ENCODE measurements at regions not wholly inside any gene's neighbourhood (a gene's known extent, or its start where the extent isn't known, plus 50 kb on each side); places are given as distances from the start of the nearest gene placed in this dataset.
"Not testable (repeated sequence)": the region's sequence is repeated elsewhere in the genome, so short reads cannot be mapped to it uniquely, and the experiment has no call there.

- TF ChIP-seq CTCF (IDR thresholded peaks at IDR 0.05), result no peak
- TF ChIP-seq POLR2A (IDR thresholded peaks at IDR 0.05), result no peak
- 82 to 86% methylated on average over 2 of the region's 2 CpGs for WGBS, 2 donors
- H3K4me3 ChIP-seq (ENCODE audit: low read depth, poor library complexity, severe bottlenecking), result no peak overlapping the region
- intact Hi-C loops (cut with DNase I; ENCODE audit: low total_unique reads), result no loop called here
- DNase-seq (ENCODE audit: low spot score in 2 of 2), result no peak
Measured at GRCh38 chr17:53218723-53219122, 604.0 kb upstream of the KIF2B start.

- TF ChIP-seq POLR2A (IDR thresholded peaks at IDR 0.05) (no peak), CTCF (IDR thresholded peaks at IDR 0.05) (no peak)
- H3K4me3 ChIP-seq (ENCODE audit: low read depth, poor library complexity, severe bottlenecking), result no peak overlapping the region
- WGBS, 2 donors, result 82 to 83% methylated on average over 3 of the region's 3 CpGs
- intact Hi-C loops (cut with DNase I; ENCODE audit: low total_unique reads), result no loop called here
- DNase-seq (ENCODE audit: low spot score in 2 of 2), result no peak
Measured at GRCh38 chr17:53217311-53217710, 605.4 kb upstream of the KIF2B start.

GRCh38 chr17:53208935-53209334 is 613.8 kb upstream of the KIF2B start:
- WGBS, 2 donors, result 92 to 96% methylated on average over 1 of the region's 1 CpG
- intact Hi-C loops (cut with DNase I; ENCODE audit: low total_unique reads); H3K4me3 ChIP-seq (ENCODE audit: low read depth, poor library complexity, severe bottlenecking); DNase-seq (ENCODE audit: low spot score in 2 of 2): not testable (repeated sequence)

GRCh38 chr17:53193044-53193443 is 629.7 kb upstream of the KIF2B start:
- no peak overlapping the region for H3K4me3 ChIP-seq (ENCODE audit: low read depth, poor library complexity, severe bottlenecking)
- TF ChIP-seq POLR2A (IDR thresholded peaks at IDR 0.05), result no peak
- TF ChIP-seq CTCF (IDR thresholded peaks at IDR 0.05), result no peak
- 40 to 41% methylated on average over 1 of the region's 1 CpG for WGBS, 2 donors
- no peak for DNase-seq (ENCODE audit: low spot score in 2 of 2)
- intact Hi-C loops (cut with DNase I; ENCODE audit: low total_unique reads), result no loop called here

- TF ChIP-seq CTCF (IDR thresholded peaks at IDR 0.05) (no peak), POLR2A (IDR thresholded peaks at IDR 0.05) (no peak)
- H3K4me3 ChIP-seq (ENCODE audit: low read depth, poor library complexity, severe bottlenecking), result no peak overlapping the region
- intact Hi-C loops (cut with DNase I; ENCODE audit: low total_unique reads), result no loop called here
- DNase-seq (ENCODE audit: low spot score in 2 of 2), result no peak
Measured at GRCh38 chr17:53191878-53192277, 630.8 kb upstream of the KIF2B start.

- intact Hi-C loops (cut with DNase I; ENCODE audit: low total_unique reads), result no loop called here
- DNase-seq (ENCODE audit: low spot score in 2 of 2), result no peak
- WGBS, 2 donors, result 35 to 36% methylated on average over 2 of the region's 2 CpGs
- TF ChIP-seq POLR2A (IDR thresholded peaks at IDR 0.05) (no peak), CTCF (IDR thresholded peaks at IDR 0.05) (no peak)
- H3K4me3 ChIP-seq (ENCODE audit: low read depth, poor library complexity, severe bottlenecking), result no peak overlapping the region
Measured at GRCh38 chr17:53186001-53186400, 636.7 kb upstream of the KIF2B start.
